GM12878 (cell line): ENCODE measurements at regions not wholly inside any gene's neighbourhood (a gene's known extent, or its start where the extent isn't known, plus 50 kb on each side); places are given as distances from the start of the nearest gene placed in this dataset.

ENCODE experiments used
- CREB1 ChIP-seq: IDR thresholded peaks from 2 replicates; pipeline ENCODE4 v1.6.1; 2012; ENCODE audit warnings: low read depth, mild to moderate bottlenecking, inconsistent platforms
- POLR2A ChIP-seq: IDR thresholded peaks from 2 replicates; pipeline ENCODE4 v1.6.1; 2011; ENCODE audit warnings: low read depth, mild to moderate bottlenecking, low read length
- ZNF274 ChIP-seq: IDR thresholded peaks from one replicate; pipeline ENCODE4 v1.8.0; 2011; ENCODE audit not compliant: insufficient read length, insufficient read depth

GRCh38 chr9:74133921-74134320 lies 363.2 kb upstream of the RORB start:
- TF ChIP-seq CREB1 = no peak
- TF ChIP-seq ZNF274 = no peak
- TF ChIP-seq POLR2A = no peak
